Adipocyte (in vitro differentiated cells): ENCODE measurements at regions not wholly inside any gene's neighbourhood (a gene's known extent, or its start where the extent isn't known, plus 50 kb on each side); places are given as distances from the start of the nearest gene placed in this dataset.

Experiments used
- DNase-seq: peaks from one replicate; pipeline ENCODE4 v3.0.0-alpha.2; 2015; ENCODE audit warnings: low read depth
- H3K27me3 ChIP-seq: replicated peaks from 2 replicates; pipeline ENCODE4 v1.7.0; 2013; ENCODE audit warnings: mild to moderate bottlenecking, low read length, moderate library complexity; ENCODE audit not compliant: control insufficient read depth, insufficient read depth
- H3K36me3 ChIP-seq: 2 replicates; pipeline ENCODE4 v1.7.0; 2013; ENCODE audit warnings: low read length, mild to moderate bottlenecking, moderate library complexity; ENCODE audit not compliant: control insufficient read depth, insufficient read depth, severe bottlenecking
- H3K4me1 ChIP-seq: 2 replicates; pipeline ENCODE4 v1.7.0; 2013; ENCODE audit warnings: mild to moderate bottlenecking, low read length, moderate library complexity; ENCODE audit not compliant: control insufficient read depth, insufficient read depth
- H3K4me3 ChIP-seq: 2 replicates; pipeline ENCODE4 v1.7.0; 2013; ENCODE audit warnings: mild to moderate bottlenecking, low read length, moderate library complexity
- H3K9ac ChIP-seq: 2 replicates; pipeline ENCODE4 v1.7.0; 2013; ENCODE audit warnings: mild to moderate bottlenecking, low read length, moderate library complexity
- H3K9me3 ChIP-seq: 2 replicates; pipeline ENCODE4 v1.7.0; 2013; ENCODE audit warnings: mild to moderate bottlenecking, low read length, moderate library complexity; ENCODE audit not compliant: control insufficient read depth

DNA sequence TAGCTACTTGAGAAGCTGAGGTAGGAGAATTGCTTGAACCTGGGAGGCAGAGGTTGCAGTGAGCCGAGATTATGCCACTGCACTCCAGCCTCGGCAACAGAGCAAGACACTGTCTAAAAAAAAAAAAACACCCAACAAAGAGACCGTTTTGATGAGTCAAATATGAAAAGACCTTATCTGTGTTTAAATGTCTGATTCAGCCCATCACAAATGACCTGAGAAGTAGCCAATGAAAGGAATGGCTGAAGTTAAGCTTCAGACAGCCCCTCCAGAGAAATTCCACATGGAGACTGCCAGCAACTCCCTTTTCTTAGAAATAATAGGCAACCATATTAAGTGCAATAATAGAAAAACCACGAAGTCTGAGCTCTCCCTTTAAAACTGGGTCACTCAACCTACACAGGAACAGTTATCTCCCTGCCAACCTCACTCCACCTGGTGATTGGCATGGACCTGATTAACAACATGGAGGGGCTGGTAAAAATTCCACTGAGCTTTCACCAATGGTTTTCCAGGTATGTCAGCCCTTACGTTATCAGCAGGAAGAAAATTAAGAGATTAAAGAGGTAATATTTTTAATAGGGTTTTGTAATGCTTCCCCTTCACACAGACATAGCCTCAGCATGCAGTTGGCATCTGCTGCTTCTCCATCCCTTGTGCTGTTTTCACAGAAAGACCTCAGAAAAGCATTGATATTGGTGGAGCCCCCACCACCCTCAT is 238.1 kb upstream of the STT3B start:
- H3K9me3 ChIP-seq: peaks cover 9% of the 10 kb centered on the region
- H3K36me3 ChIP-seq: no peaks in the 10 kb centered on the region
- no peak for DNase-seq
- no peaks in the 10 kb centered on the region for H3K4me1 ChIP-seq
- H3K4me3 ChIP-seq: no peak overlapping the region
- no peaks in the 10 kb centered on the region for H3K27me3 ChIP-seq
- H3K9ac ChIP-seq: no peak overlapping the region

- Histone ChIP-seq H3K36me3 (no peaks in the 10 kb centered on the region), H3K27me3 (no peaks in the 10 kb centered on the region), H3K4me3 (no peak overlapping the region), H3K4me1 (no peaks in the 10 kb centered on the region), H3K9ac (no peak overlapping the region), H3K9me3 (peaks cover 9% of the 10 kb centered on the region)
- no peak for DNase-seq
These were observed 237.5 kb upstream of the STT3B start for GRCh38 chr3:31295150-31295765.

DNA sequence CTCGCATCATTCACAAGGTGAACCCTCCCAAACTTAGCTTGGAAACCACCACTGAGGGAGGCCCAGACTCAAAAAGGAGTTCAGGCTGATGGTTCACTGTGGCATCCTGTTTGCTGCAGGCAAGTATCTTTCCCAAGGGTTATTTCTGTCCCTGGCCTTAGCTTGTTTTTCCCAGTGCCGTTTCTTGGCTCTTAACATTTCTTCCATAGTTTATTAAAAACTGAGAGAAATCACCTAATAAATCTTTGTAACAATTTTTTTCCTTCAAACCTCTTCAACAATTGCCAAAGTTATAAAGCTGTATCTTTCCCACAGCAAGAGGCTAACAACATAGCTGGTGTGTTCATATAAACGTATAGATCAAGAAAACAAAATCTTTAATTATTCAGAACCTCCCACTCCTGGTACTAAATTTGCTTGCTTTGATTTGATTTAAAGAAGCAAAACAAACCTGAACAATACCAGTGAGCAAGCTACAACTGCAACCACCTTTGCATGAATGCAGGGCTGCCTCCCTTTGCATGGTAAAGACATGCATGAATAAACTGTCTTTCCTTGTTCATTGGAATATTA is 234.9 kb upstream of the STT3B start:
- Histone ChIP-seq H3K4me1 (no peaks in the 10 kb centered on the region), H3K9ac (no peak overlapping the region), H3K9me3 (peaks cover 9% of the 10 kb centered on the region), H3K36me3 (no peaks in the 10 kb centered on the region), H3K4me3 (no peak overlapping the region), H3K27me3 (no peaks in the 10 kb centered on the region)
- no peak for DNase-seq

DNA sequence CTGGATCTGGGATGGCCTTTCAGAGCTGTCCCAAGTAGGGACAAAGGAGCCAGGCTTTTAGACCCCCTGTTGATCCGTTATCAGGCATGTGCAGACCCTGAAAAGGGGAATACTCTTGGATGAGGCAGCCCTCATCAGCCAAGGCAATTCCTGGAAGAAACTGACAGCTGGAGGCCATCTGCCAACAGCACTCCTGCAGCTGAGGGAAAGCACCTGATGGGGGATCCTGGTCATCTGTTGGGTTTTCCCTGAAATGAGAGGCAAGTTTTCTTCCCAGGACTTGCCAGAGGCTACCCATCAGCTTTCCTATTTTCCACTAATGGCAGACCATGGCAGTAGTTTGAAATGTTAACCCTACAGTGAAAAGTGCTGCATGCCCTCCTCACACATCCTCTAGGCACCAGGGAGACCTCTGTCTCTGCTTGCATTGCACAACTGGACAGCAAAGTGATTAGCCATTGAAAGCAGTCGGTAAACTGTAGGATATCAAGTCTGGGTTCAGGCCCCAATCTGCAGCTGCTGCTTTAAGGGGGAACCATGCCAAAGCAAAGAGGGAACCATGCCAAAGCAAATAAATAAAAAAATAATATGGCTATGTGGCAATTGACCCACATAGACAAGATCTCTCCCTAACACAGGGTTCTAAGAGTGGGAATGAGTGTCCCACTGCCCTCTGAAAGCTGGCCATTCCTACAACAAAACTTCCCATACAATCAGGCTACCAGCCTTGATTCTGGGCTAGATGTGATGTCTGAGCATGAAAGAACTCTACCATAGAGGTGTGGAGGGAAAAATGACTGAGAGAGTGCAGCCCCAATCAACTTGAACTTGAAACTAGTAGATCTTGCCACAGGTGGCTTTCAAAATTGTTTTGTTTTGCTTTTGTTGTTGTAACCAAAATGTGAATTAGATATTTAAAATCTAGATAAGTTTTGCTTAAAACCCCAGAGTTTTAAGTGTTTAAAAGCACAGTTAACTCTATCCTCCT is 232.0 kb upstream of the STT3B start:
- Histone ChIP-seq H3K27me3 (no peaks in the 10 kb centered on the region), H3K9ac (no peak overlapping the region), H3K4me1 (no peaks in the 10 kb centered on the region), H3K9me3 (peaks cover 9% of the 10 kb centered on the region), H3K36me3 (no peaks in the 10 kb centered on the region), H3K4me3 (no peak overlapping the region)
- DNase-seq: no peak

DNA sequence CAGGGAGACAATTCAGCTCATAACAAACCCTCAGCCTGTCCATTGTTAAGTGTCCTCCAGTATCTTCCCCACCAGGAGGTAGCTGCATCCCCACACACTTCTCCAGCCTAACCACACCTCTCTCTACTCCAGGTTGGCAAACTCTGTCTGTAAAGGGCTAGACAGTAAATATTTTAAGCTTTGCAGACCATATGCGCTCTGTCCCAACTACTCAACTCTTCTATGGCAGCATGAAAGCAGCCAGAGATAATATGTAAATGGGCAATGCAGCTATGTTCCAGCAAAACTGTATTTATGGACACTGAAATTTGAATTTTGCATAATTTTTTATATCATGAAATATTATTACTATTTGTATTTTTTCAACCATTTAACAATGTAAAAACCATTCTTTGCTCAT is 230.4 kb upstream of the STT3B start:
- peaks cover 4% of the 10 kb centered on the region for H3K4me1 ChIP-seq
- H3K4me3 ChIP-seq: no peak overlapping the region
- no peaks in the 10 kb centered on the region for H3K36me3 ChIP-seq
- no peaks in the 10 kb centered on the region for H3K27me3 ChIP-seq
- peaks cover 9% of the 10 kb centered on the region for H3K9me3 ChIP-seq
- no peak for DNase-seq
- H3K9ac ChIP-seq: no peak overlapping the region

- H3K36me3 ChIP-seq: no peaks in the 10 kb centered on the region
- H3K9ac ChIP-seq: no peak overlapping the region
- H3K4me3 ChIP-seq: no peak overlapping the region
- H3K27me3 ChIP-seq: no peaks in the 10 kb centered on the region
- DNase-seq: no peak
- no peaks in the 10 kb centered on the region for H3K9me3 ChIP-seq
- peaks cover 6% of the 10 kb centered on the region for H3K4me1 ChIP-seq
These were observed 227.4 kb upstream of the STT3B start for GRCh38 chr3:31305340-31305739.

DNA sequence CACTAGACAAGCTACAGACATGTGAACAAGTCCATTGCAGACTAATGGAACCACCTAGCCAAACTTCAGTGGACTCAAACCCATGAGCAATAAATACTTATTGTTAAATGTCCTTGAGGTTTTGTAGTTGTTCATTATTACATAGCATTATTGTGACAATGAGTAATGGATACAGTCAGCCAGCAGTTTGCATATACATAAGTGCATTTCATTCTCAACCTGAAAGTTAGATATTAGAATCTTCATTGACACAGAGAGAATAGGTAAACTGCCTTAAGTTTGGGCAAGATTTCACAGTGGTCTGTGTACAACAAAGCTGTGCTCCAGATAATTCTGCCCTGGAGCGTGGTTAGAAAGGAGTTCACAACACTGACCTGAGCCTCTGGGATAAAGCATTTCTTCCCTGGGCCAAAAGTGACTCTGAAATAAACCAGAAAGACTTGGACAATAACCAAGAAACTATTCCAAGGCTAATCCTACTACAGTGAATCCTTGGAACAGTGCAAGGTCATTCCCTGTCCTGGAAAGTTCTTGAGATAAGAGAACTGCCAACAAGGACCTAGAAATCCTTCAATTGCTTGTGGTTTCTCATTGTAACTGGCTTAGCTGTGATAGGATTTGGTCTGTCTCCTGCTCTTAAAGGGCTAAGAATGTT is 225.5 kb upstream of the STT3B start:
- H3K27me3 ChIP-seq: no peaks in the 10 kb centered on the region
- peaks cover 6% of the 10 kb centered on the region for H3K4me1 ChIP-seq
- no peak overlapping the region for H3K9ac ChIP-seq
- no peak for DNase-seq
- H3K36me3 ChIP-seq: no peaks in the 10 kb centered on the region
- no peaks in the 10 kb centered on the region for H3K9me3 ChIP-seq
- H3K4me3 ChIP-seq: no peak overlapping the region

DNA sequence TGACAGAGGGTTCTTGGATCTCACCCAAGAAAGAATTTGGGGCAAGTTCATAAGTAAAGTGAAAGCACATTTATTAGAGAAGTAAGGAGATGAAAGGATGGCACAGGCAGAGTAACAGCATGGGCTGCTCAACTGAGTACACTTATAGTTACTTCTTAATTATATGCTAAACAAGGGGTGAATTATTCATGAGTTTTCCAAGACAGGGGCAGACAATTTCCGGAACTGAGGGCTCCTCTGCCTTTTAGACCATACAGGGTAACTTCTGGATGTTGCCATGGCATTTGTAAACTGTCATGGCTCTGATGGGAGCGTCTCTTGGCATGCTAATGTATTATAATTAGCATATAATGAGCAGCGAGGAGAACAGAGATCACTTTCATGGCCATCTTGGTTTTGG is 221.2 kb upstream of the STT3B start:
- Histone ChIP-seq H3K9ac (no peak overlapping the region), H3K27me3 (no peaks in the 10 kb centered on the region), H3K4me1 (peaks cover 6% of the 10 kb centered on the region), H3K9me3 (no peaks in the 10 kb centered on the region), H3K4me3 (no peak overlapping the region), H3K36me3 (no peaks in the 10 kb centered on the region)
- DNase-seq: no peak

GRCh38 chr3:31312400-31312799 is 220.3 kb upstream of the STT3B start:
- DNase-seq: no peak
- H3K27me3 ChIP-seq: no peaks in the 10 kb centered on the region
- H3K9ac ChIP-seq: no peak overlapping the region
- H3K4me3 ChIP-seq: no peak overlapping the region
- no peaks in the 10 kb centered on the region for H3K9me3 ChIP-seq
- H3K4me1 ChIP-seq: peaks cover under 1% of the 10 kb centered on the region
- H3K36me3 ChIP-seq: no peaks in the 10 kb centered on the region

GRCh38 chr3:31314258-31314657 is 218.5 kb upstream of the STT3B start:
- H3K9ac ChIP-seq: no peak overlapping the region
- no peak for DNase-seq
- H3K27me3 ChIP-seq: peaks cover under 1% of the 10 kb centered on the region
- H3K9me3 ChIP-seq: no peaks in the 10 kb centered on the region
- no peak overlapping the region for H3K4me3 ChIP-seq
- no peaks in the 10 kb centered on the region for H3K4me1 ChIP-seq
- H3K36me3 ChIP-seq: no peaks in the 10 kb centered on the region
